ENCODE measurements at regions not wholly inside any gene's neighbourhood (a gene's known extent, or its start where the extent isn't known, plus 50 kb on each side); places are given as distances from the start of the nearest gene placed in this dataset.

- TF ChIP-seq EP300 (IDR thresholded peaks at IDR 0.05; ENCODE audit: borderline replicate concordance in 1 of 2, low read depth in 1 of 2, low read length in 1 of 2) = no peak
- TF ChIP-seq YY1 (IDR thresholded peaks at IDR 0.05; ENCODE audit: low read depth) = no peak
- no peak for TF ChIP-seq CTCF (IDR thresholded peaks at IDR 0.05)
- TF ChIP-seq POLR2AphosphoS5 (IDR thresholded peaks at IDR 0.05; ENCODE audit: low read depth, low read length) = no peak
Measured at GRCh38 chr6:84399003-84399402, 171.6 kb upstream of the CEP162 start.
